T-cell (primary cell): ENCODE measurements at regions not wholly inside any gene's neighbourhood (a gene's known extent, or its start where the extent isn't known, plus 50 kb on each side); places are given as distances from the start of the nearest gene placed in this dataset.

Experiments
- ATAC-seq, 4 experiments: fragments of 200-7000 bp in 3 of 4; fragments of 150-1000 bp in 1 of 4; cut with Tn5 transposase; replicated peaks in 1 of 4; 1 replicate in 3 of 4; 2 replicates in 1 of 4; pipeline ENCODE4 v1.10.0; 2021; ENCODE audit warnings: moderate library complexity in 3 of 4, mild to moderate bottlenecking in 2 of 4, moderate number of reproducible peaks in 1 of 4
- CTCF ChIA-PET, 2 donors: fragments of 300-600 bp; sonication (Branson Sonifier 250); formaldehyde crosslinking; loops; one replicate each; lab custom pipeline; 2022; ENCODE audit warnings: antibody characterized with exemption in 2 of 2; lab: Charles Lee
- POLR2A ChIA-PET, 2 donors: fragments of 300-600 bp; sonication (Branson Sonifier 250); formaldehyde crosslinking; loops; one replicate each; lab custom pipeline; 2022; ENCODE audit warnings: antibody characterized with exemption in 2 of 2; lab: Charles Lee
- DNase-seq, 35 experiments: peaks; one replicate each; pipeline versions ENCODE4 v3.0.0 to v3.0.0-alpha.2; 2013 to 2023
- H3K27ac ChIP-seq: one replicate; pipeline ENCODE4 v1.5.1; 2013; ENCODE audit warnings: low read length
- H3K27me3 ChIP-seq, 2 experiments: replicated peaks in 1 of 2; 1 replicate in 1 of 2; 2 replicates in 1 of 2; pipeline versions ENCODE4 v1.6.1 to v1.7.0; 2013; ENCODE audit warnings: low read length in 1 of 2, mixed read lengths in 1 of 2; ENCODE audit not compliant: control insufficient read depth in 2 of 2, insufficient read depth in 2 of 2; ENCODE audit errors: extremely low read depth in 1 of 2
- H3K36me3 ChIP-seq, 2 donors: 1 replicate in 1 of 2; 2 replicates in 1 of 2; pipeline versions ENCODE4 v1.6.1 to v1.7.0; 2013; ENCODE audit warnings: low read length in 1 of 2; ENCODE audit not compliant: control insufficient read depth in 2 of 2, insufficient read depth in 1 of 2; ENCODE audit errors: extremely low read depth in 1 of 2
- H3K4me1 ChIP-seq, 2 experiments: 1 replicate in 1 of 2; 2 replicates in 1 of 2; pipeline versions ENCODE4 v1.6.1 to v1.7.0; 2013; ENCODE audit warnings: low read length in 2 of 2, mixed read lengths in 1 of 2; ENCODE audit not compliant: insufficient read depth in 2 of 2, control insufficient read depth in 1 of 2; ENCODE audit errors: extremely low read depth in 1 of 2
- H3K4me3 ChIP-seq, 2 donors: 1 replicate in 1 of 2; 2 replicates in 1 of 2; pipeline versions ENCODE4 v1.5.1 to v1.7.0; 2013; ENCODE audit warnings: mild to moderate bottlenecking in 2 of 2, low read length in 1 of 2, moderate library complexity in 1 of 2; ENCODE audit not compliant: control insufficient read depth in 1 of 2; ENCODE audit errors: extremely low read depth in 1 of 2
- H3K9me3 ChIP-seq: 2 replicates; pipeline ENCODE4 v1.7.0; 2013
- H3K27ac Mint-ChIP-seq, 2 donors: one replicate each; pipeline ENCODE4 v1.8.0; 2020 to 2021; ENCODE audit warnings: mild to moderate bottlenecking in 2 of 2, mixed read lengths in 2 of 2
- H3K27me3 Mint-ChIP-seq, 2 donors: one replicate each; pipeline ENCODE4 v1.8.0; 2021 to 2022; ENCODE audit warnings: mixed read lengths in 2 of 2
- H3K36me3 Mint-ChIP-seq: one replicate; pipeline ENCODE4 v1.8.0; 2021; ENCODE audit warnings: mixed read lengths
- H3K4me1 Mint-ChIP-seq, 3 donors: one replicate each; pipeline ENCODE4 v1.8.0; 2020 to 2022; ENCODE audit warnings: mixed read lengths in 3 of 3, mild to moderate bottlenecking in 1 of 3
- H3K4me3 Mint-ChIP-seq, 3 donors: one replicate each; pipeline ENCODE4 v1.8.0; 2020 to 2022; ENCODE audit warnings: mild to moderate bottlenecking in 3 of 3, mixed read lengths in 3 of 3, moderate library complexity in 3 of 3
- H3K9me3 Mint-ChIP-seq, 3 donors: one replicate each; pipeline ENCODE4 v1.8.0; 2020 to 2022; ENCODE audit warnings: mixed read lengths in 3 of 3
- WGBS: methylation state at CpG from one replicate; pipeline ENCODE4 v1.1.5; 2013; ENCODE audit warnings: missing lambda C conversion rate; ENCODE audit not compliant: insufficient coverage; 5-methylcytosine and 5-hydroxymethylcytosine counted together

DNA sequence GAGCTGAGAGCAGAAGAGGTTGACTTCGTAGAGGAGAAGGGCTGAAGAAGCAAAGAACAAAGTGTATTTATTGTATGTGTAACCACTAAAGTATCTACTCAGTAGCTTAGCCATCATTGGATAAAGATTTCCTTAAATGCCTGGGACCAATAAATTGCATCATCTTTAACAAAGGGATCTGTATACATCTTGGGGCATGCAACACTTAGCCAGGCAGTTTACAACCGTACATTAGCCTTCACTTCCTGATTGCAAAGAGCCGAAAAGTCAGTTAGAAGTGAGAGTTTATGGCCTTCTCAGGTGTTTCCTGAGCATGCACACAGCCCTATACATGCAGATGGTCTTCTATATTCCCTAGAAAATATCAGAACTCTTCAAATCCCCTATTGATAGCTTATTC, 68.0 kb upstream of the MAGED1 start:
- no peak for DNase-seq
- H3K9me3 Mint-ChIP-seq, result no peaks in the 10 kb centered on the region
- Histone ChIP-seq H3K36me3 (no peaks in the 10 kb centered on the region), H3K4me3 (no peak overlapping the region), H3K27me3 (no peaks in the 10 kb centered on the region), H3K27ac (no peak overlapping the region), H3K9me3 (no peaks in the 10 kb centered on the region), H3K4me1 (peaks cover 0 to 4% of the 10 kb centered on the region in 2 experiments)
- no peak overlapping the region for H3K27ac Mint-ChIP-seq
- H3K36me3 Mint-ChIP-seq, result peaks cover 14% of the 10 kb centered on the region
- ChIA-PET CTCF (no interaction called here), POLR2A (no interaction called here)
- peaks cover 58 to 68% (median 59%) of the 10 kb centered on the region in 3 donors for H3K4me1 Mint-ChIP-seq
- H3K4me3 Mint-ChIP-seq, result no peak overlapping the region
- no peak for ATAC-seq
- H3K27me3 Mint-ChIP-seq, result no peaks in the 10 kb centered on the region
- no CpG with 5 or more reads among the region's 3 CpGs for WGBS

DNA sequence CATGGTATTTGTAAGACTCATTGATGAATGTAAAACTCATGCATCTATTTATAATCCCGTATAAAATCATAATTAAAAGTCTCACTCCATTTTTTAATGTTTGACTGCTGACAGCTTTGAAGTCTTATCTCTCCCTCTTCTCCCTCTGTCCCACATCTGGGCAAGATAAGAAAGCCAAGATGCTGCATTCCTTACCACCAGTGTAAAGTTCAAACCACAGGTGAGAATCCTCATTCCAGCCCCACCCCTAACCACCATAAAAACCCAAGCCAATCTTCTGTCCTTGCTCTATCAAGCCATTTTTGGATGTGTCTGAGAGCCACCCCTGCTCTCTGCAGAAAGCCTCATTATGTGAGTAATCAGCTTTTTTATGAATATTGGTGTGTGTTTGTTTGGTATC, 59.3 kb upstream of the MAGED1 start:
- ATAC-seq (no peak), DNase-seq (no peak)
- H3K36me3 ChIP-seq, result no peaks in the 10 kb centered on the region
- H3K4me3 ChIP-seq, result no peak overlapping the region
- Mint-ChIP-seq H3K27me3 (peaks cover 0 to 13% of the 10 kb centered on the region in 2 donors), H3K4me1 (peaks cover 14 to 25% (median 25%) of the 10 kb centered on the region in 3 donors), H3K4me3 (no peak overlapping the region), H3K9me3 (peaks cover 0 to 3% (median 0%) of the 10 kb centered on the region in 3 donors), H3K27ac (no peak overlapping the region), H3K36me3 (peaks cover 18% of the 10 kb centered on the region)
- peaks cover 0 to 2% of the 10 kb centered on the region in 2 experiments for H3K4me1 ChIP-seq
- CTCF ChIA-PET, result no interaction called here
- H3K9me3 ChIP-seq, result no peaks in the 10 kb centered on the region
- POLR2A ChIA-PET, result no interaction called here
- no peak overlapping the region for H3K27ac ChIP-seq
- H3K27me3 ChIP-seq, result no peaks in the 10 kb centered on the region
- WGBS, result no CpG with 5 or more reads among the region's 1 CpG

DNA sequence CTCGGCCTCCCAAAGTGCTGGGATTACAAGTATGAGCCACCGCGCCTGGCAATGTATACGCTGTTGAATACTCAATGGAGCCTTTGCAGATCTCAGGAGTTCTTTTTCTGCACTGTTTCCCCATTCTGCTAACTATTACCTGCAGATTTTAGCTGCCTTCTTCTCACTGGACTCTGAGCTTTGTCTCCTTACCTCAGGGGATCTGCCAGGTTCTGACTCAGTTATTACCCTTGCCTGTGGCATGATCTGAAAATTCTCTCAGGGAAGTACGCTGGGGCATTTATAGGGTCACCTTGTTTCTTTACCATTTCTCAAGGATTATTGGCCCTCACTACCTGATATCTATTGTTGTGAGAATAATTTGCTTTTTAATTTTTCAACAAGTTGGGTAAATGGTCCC, 56.6 kb upstream of the MAGED1 start:
- WGBS, result 100% methylated on average over 2 of the region's 5 CpGs
- no peak overlapping the region for H3K27ac Mint-ChIP-seq
- peaks cover 16% of the 10 kb centered on the region for H3K36me3 Mint-ChIP-seq
- DNase-seq (no peak), ATAC-seq (no peak)
- ChIA-PET CTCF (no interaction called here), POLR2A (no interaction called here)
- H3K9me3 Mint-ChIP-seq, result peaks cover 0 to 3% (median 0%) of the 10 kb centered on the region in 3 donors
- H3K27me3 ChIP-seq, result no peaks in the 10 kb centered on the region
- no peak overlapping the region for H3K4me3 Mint-ChIP-seq
- H3K9me3 ChIP-seq, result no peaks in the 10 kb centered on the region
- H3K4me1 Mint-ChIP-seq, result peaks cover 14 to 25% (median 22%) of the 10 kb centered on the region in 3 donors
- H3K4me3 ChIP-seq, result no peak overlapping the region
- H3K27me3 Mint-ChIP-seq, result peaks cover 0 to 13% of the 10 kb centered on the region in 2 donors
- peaks cover 0 to 2% of the 10 kb centered on the region in 2 experiments for H3K4me1 ChIP-seq
- H3K36me3 ChIP-seq, result no peaks in the 10 kb centered on the region
- H3K27ac ChIP-seq, result no peak overlapping the region

DNA sequence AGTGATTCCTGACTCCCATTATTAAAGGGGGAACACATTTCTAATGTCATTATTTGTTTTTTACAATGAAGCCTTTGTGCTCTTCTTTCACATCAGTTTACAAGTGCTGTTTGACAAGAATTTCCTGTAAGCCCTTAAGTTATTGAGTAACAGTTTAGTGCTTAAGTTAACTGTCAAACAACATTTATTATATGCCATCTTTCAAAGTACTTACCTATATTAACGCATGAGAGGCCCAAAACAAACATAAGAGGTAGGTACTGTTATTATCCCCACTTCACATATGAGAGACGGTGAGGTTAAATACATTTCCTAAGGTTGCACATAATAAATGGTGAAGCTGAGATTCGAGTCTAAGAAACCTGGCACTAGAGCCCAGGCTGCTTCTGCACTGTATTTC, 56.0 kb upstream of the MAGED1 start:
- ATAC-seq, result no peak
- H3K36me3 Mint-ChIP-seq, result peaks cover 12% of the 10 kb centered on the region
- no peak for DNase-seq
- H3K27ac Mint-ChIP-seq, result no peak overlapping the region
- Histone ChIP-seq H3K9me3 (no peaks in the 10 kb centered on the region), H3K36me3 (no peaks in the 10 kb centered on the region), H3K4me3 (no peak overlapping the region), H3K27me3 (no peaks in the 10 kb centered on the region), H3K4me1 (peaks cover 0 to 2% of the 10 kb centered on the region in 2 experiments), H3K27ac (no peak overlapping the region)
- peaks cover 0 to 10% of the 10 kb centered on the region in 2 donors for H3K27me3 Mint-ChIP-seq
- CTCF ChIA-PET, result no interaction called here
- POLR2A ChIA-PET, result no interaction called here
- no peak overlapping the region for H3K4me3 Mint-ChIP-seq
- no CpG with 5 or more reads among the region's 3 CpGs for WGBS
- H3K4me1 Mint-ChIP-seq, result peaks cover 11 to 20% (median 20%) of the 10 kb centered on the region in 3 donors
- H3K9me3 Mint-ChIP-seq, result peaks cover 0 to under 1% (median 0%) of the 10 kb centered on the region in 3 donors

DNA sequence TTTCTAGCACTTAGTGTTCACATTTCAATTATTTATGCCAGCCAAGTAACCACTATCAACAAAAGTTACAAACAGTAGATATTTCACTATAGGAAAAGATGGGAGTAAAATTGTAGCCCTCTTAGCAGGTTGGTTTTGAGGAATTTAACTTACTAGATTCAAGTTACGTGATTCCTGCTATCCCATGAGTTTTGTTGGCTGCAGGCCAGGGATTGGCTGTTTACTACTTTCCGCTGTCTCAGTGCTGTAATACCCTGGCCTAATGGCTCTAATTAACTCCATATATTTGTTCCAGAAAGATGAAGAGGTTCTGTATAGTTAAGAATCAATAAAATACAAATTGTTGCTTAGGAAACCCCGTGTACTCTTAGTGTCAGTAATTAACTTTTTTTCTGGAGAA, 55.5 kb upstream of the MAGED1 start:
- no CpG with 5 or more reads among the region's 3 CpGs for WGBS
- Mint-ChIP-seq H3K4me1 (peaks cover 8 to 18% (median 17%) of the 10 kb centered on the region in 3 donors), H3K27ac (no peak overlapping the region), H3K27me3 (peaks cover 0 to 9% of the 10 kb centered on the region in 2 donors), H3K36me3 (peaks cover 10% of the 10 kb centered on the region), H3K4me3 (no peak overlapping the region), H3K9me3 (no peaks in the 10 kb centered on the region)
- Histone ChIP-seq H3K9me3 (no peaks in the 10 kb centered on the region), H3K27me3 (no peaks in the 10 kb centered on the region), H3K4me1 (peaks cover 0 to 2% of the 10 kb centered on the region in 2 experiments), H3K4me3 (no peak overlapping the region), H3K36me3 (no peaks in the 10 kb centered on the region), H3K27ac (no peak overlapping the region)
- DNase-seq (no peak), ATAC-seq (no peak)
- POLR2A ChIA-PET, result no interaction called here
- CTCF ChIA-PET, result no interaction called here
